ENCODE measurements at regions not wholly inside any gene's neighbourhood (a gene's known extent, or its start where the extent isn't known, plus 50 kb on each side); places are given as distances from the start of the nearest gene placed in this dataset.

DNA sequence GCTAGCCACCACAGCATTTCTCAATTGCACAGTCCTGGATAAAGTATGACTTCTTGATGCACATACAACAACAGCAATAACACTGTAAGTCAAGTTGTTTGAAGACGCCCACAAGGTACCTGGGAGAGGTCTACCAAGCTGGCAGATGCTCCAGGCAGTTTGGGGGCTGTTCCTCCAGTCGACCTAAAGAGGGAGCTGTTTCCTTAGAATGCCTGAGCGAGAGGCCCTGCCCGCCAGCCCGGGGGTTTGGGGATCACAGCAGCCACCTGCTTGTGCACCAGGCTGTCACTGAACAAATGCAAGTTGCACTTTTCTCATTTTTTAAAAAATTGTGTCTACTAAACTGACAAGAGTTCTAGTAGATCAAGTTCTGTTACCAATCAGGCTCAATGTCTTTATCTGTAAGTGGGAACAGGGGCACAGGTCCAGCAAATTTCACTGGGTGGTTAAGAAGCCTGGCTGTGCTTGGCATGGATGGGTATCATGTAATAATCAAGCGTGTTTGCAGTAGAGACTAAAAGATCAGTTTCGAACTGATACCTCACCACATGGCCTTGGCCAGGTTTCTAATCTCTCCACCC is 193.8 kb upstream of the ADO start:
- CTCF ChIA-PET, result interaction anchor here (0.6 to 8.7 kb wide), 27 partner anchors 9 to 561 kb away, joined by 3 to 62 read pairs (median 4); partner anchors contain the start of gene EGR2
- ATAC-seq (peak; percentile 66 to 89; a peak in 5 of 6 replicates), FAIRE-seq (no peak), DNase-seq (ENCODE audit: low read depth in 1 of 2, low spot score in 1 of 2) (peak; percentile 35 to 53)
- TF ChIP-seq, protein P1, sequence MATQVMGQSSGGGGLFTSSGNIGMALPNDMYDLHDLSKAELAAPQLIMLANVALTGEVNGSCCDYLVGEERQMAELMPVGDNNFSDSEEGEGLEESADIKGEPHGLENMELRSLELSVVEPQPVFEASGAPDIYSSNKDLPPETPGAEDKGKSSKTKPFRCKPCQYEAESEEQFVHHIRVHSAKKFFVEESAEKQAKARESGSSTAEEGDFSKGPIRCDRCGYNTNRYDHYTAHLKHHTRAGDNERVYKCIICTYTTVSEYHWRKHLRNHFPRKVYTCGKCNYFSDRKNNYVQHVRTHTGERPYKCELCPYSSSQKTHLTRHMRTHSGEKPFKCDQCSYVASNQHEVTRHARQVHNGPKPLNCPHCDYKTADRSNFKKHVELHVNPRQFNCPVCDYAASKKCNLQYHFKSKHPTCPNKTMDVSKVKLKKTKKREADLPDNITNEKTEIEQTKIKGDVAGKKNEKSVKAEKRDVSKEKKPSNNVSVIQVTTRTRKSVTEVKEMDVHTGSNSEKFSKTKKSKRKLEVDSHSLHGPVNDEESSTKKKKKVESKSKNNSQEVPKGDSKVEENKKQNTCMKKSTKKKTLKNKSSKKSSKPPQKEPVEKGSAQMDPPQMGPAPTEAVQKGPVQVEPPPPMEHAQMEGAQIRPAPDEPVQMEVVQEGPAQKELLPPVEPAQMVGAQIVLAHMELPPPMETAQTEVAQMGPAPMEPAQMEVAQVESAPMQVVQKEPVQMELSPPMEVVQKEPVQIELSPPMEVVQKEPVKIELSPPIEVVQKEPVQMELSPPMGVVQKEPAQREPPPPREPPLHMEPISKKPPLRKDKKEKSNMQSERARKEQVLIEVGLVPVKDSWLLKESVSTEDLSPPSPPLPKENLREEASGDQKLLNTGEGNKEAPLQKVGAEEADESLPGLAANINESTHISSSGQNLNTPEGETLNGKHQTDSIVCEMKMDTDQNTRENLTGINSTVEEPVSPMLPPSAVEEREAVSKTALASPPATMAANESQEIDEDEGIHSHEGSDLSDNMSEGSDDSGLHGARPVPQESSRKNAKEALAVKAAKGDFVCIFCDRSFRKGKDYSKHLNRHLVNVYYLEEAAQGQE (IDR thresholded peaks at IDR 0.05), result no peak
- no peak for TF ChIP-seq HEYL (CRISPR knock-in tag; IDR thresholded peaks at IDR 0.05)
- TF ChIP-seq ZNF302 (CRISPR knock-in tag; IDR thresholded peaks at IDR 0.05), result no peak
- TF ChIP-seq POLR2AphosphoS2 (conservative IDR thresholded peaks at IDR 0.05; ENCODE audit: low read length), result no peak
- TF ChIP-seq, protein P2, sequence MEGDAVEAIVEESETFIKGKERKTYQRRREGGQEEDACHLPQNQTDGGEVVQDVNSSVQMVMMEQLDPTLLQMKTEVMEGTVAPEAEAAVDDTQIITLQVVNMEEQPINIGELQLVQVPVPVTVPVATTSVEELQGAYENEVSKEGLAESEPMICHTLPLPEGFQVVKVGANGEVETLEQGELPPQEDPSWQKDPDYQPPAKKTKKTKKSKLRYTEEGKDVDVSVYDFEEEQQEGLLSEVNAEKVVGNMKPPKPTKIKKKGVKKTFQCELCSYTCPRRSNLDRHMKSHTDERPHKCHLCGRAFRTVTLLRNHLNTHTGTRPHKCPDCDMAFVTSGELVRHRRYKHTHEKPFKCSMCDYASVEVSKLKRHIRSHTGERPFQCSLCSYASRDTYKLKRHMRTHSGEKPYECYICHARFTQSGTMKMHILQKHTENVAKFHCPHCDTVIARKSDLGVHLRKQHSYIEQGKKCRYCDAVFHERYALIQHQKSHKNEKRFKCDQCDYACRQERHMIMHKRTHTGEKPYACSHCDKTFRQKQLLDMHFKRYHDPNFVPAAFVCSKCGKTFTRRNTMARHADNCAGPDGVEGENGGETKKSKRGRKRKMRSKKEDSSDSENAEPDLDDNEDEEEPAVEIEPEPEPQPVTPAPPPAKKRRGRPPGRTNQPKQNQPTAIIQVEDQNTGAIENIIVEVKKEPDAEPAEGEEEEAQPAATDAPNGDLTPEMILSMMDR (IDR thresholded peaks at IDR 0.05), result peak; percentile 44
- 0 out of 3 replicates have a peak, but pooled peaks have one; percentile 33 for TF ChIP-seq SMC3 (IDR thresholded peaks at IDR 0.05)
- peak; percentile 70 to 81 for TF ChIP-seq RAD21 (conservative IDR thresholded peaks at IDR 0.05 in 1 of 2, IDR thresholded peaks at IDR 0.05 in 1 of 2)
- H3K27ac ChIP-seq, result no peak overlapping the region
- H3K4me2 ChIP-seq, result no peak overlapping the region
- WGBS (ENCODE audit: missing lambda C conversion rate), result 18% methylated on average over 7 of the region's 7 CpGs
- H3K4me3 ChIP-seq, result no peak overlapping the region
- H3K9me3 ChIP-seq, result no peaks in the 10 kb centered on the region
- peaks cover 17% of the 10 kb centered on the region; the same call in 2 of the 3 replicates for H3K4me1 ChIP-seq
- POLR2A ChIA-PET, result interaction anchor here (1.0 to 1.4 kb wide), 2 partner anchors 194 to 523 kb away, joined by 3 to 4 read pairs; partner anchors contain the start of genes ADO and NRBF2

DNA sequence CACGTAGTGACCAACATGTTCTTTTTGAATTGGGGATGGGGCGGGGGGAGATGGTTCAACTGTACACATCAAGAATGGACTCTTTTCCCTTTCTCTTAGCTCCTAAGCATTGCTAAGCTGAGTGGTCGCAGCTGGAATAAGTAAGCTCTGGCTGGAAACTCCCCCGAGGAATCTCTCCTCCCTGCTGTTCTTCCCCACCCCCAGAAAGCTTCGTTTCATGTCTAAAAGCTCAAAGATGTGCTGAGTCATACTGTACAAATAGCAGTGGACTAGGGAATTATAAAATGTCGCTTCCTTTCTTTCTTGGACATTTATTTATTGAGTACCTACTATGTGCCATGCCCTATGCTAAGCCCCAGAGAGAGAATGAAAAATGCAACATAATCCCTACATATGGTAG is 191.1 kb upstream of the ADO start:
- peaks cover 17% of the 10 kb centered on the region; the same call in 2 of the 3 replicates for H3K4me1 ChIP-seq
- DNase-seq (ENCODE audit: low read depth in 1 of 2, low spot score in 1 of 2) (peak in 1 of 2 experiments; percentile 31), FAIRE-seq (no peak), ATAC-seq (peak in 1 of 2 experiments; percentile 34; a peak in 1 of 6 replicates)
- TF ChIP-seq FOSL2 (IDR thresholded peaks at IDR 0.05), result no peak
- 0 out of 2 replicates have a peak, but pooled peaks have one; percentile 12 for TF ChIP-seq FOSL2 (CRISPR knock-in tag; IDR thresholded peaks at IDR 0.05)
- TF ChIP-seq CHD2 (IDR thresholded peaks at IDR 0.05; ENCODE audit: low read length, partially characterized antibody), result no peak
- TF ChIP-seq NPAS2 (CRISPR knock-in tag; IDR thresholded peaks at IDR 0.05; ENCODE audit: borderline replicate concordance), result no peak
- TF ChIP-seq MAFK (IDR thresholded peaks at IDR 0.05; ENCODE audit: partially characterized antibody), result peak; percentile 90
- TF ChIP-seq NFE2L2 (conservative IDR thresholded peaks at IDR 0.05; ENCODE audit: low read length), result peak; percentile 68
- TF ChIP-seq HOXB5 (CRISPR knock-in tag; IDR thresholded peaks at IDR 0.05), result no peak
- no peaks in the 10 kb centered on the region for H3K9me3 ChIP-seq
- H3K4me2 ChIP-seq, result peak overlapping the region; percentile 30
- ChIA-PET CTCF (interaction anchor here (1.6 to 8.7 kb wide), 3 partner anchors 20 to 544 kb away, joined by 6 to 62 read pairs (median 6); partner anchors contain the start of gene EGR2), POLR2A (no interaction called here)
- H3K27ac ChIP-seq, result peak overlapping the region; percentile 25 to 70; a peak in 4 of 6 replicates
- no peak overlapping the region for H3K4me3 ChIP-seq
- 38% methylated on average over 6 of the region's 6 CpGs for WGBS (ENCODE audit: missing lambda C conversion rate)

DNA sequence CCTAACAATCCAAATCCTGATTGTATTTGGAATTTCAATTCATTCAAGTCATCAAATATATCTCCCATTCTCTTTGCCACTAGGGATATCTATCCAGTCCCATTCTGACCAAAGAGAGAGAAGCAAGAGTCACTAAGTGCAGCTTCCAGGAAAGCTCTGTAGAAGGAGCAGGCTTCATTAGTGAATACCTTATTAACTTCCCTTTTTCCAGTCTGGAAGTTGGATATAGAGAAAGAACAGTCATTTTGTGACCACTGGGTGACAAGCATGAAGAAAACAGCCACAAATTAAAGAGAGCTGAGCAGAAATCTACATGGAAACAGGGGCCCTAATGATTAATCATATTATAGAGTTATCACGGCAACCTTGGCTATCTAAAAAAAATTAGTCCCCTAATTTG is 190.7 kb upstream of the ADO start:
- TF ChIP-seq SMC3 (IDR thresholded peaks at IDR 0.05) (no peak), HEYL (CRISPR knock-in tag; IDR thresholded peaks at IDR 0.05) (no peak), EP300 (IDR thresholded peaks at IDR 0.05) (no peak), CEBPB (IDR thresholded peaks at IDR 0.05) (no peak), PHF8 (IDR thresholded peaks at IDR 0.05; ENCODE audit: borderline replicate concordance, low read depth) (no peak)
- TF ChIP-seq, protein P3, sequence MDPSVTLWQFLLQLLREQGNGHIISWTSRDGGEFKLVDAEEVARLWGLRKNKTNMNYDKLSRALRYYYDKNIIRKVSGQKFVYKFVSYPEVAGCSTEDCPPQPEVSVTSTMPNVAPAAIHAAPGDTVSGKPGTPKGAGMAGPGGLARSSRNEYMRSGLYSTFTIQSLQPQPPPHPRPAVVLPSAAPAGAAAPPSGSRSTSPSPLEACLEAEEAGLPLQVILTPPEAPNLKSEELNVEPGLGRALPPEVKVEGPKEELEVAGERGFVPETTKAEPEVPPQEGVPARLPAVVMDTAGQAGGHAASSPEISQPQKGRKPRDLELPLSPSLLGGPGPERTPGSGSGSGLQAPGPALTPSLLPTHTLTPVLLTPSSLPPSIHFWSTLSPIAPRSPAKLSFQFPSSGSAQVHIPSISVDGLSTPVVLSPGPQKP (IDR thresholded peaks at IDR 0.05; ENCODE audit: low read depth, low read length), result no peak
- no peaks in the 10 kb centered on the region for H3K9me3 ChIP-seq
- peaks cover 21% of the 10 kb centered on the region; the same call in 2 of the 3 replicates for H3K4me1 ChIP-seq
- H3K4me2 ChIP-seq, result peak overlapping the region; percentile 30; the same call in 2 of the 3 replicates
- no peak overlapping the region for H3K4me3 ChIP-seq
- 86% methylated on average over 1 of the region's 1 CpG for WGBS (ENCODE audit: missing lambda C conversion rate)
- peak overlapping the region; percentile 25 to 70; a peak in 4 of 6 replicates for H3K27ac ChIP-seq
- FAIRE-seq, result no peak
- POLR2A ChIA-PET, result no interaction called here
- no peak for DNase-seq (ENCODE audit: low read depth in 1 of 2, low spot score in 1 of 2)
- CTCF ChIA-PET, result interaction anchor here (0.6 to 8.7 kb wide), 3 partner anchors 204 to 544 kb away, joined by 3 to 62 read pairs (median 6); partner anchors contain the start of gene EGR2
- no peak for ATAC-seq
